SK-N-SH (cell line): ENCODE measurements at regions not wholly inside any gene's neighbourhood (a gene's known extent, or its start where the extent isn't known, plus 50 kb on each side); places are given as distances from the start of the nearest gene placed in this dataset.

ENCODE experiments used
- CTCF ChIA-PET: fragments of 300-600, 350-600 bp; formaldehyde crosslinking; extraction: SDS; loops from one replicate; lab custom pipeline; 2021; lab: Yijun Ruan, JAX
- POLR2A ChIA-PET: fragments of 350-600 bp; sonication (Branson Sonifier 250); formaldehyde crosslinking; extraction: SDS; loops from one replicate; lab custom pipeline; 2020; ENCODE audit warnings: antibody characterized with exemption, inconsistent platforms; lab: Yijun Ruan, JAX
- DNase-seq: peaks from one replicate; pipeline ENCODE4 v3.0.0; 2012
- H2AFZ ChIP-seq: fragments of 200-600 bp; sonication (generic); 2 replicates; pipeline ENCODE4 v1.8.1; 2016; ENCODE audit warnings: antibody characterized with exemption, mild to moderate bottlenecking, low read depth
- H3F3A ChIP-seq: fragments of 200-600 bp; sonication (generic); replicated peaks from 2 replicates; pipeline ENCODE3; 2016; ENCODE audit warnings: antibody characterized with exemption, mild to moderate bottlenecking; ENCODE audit not compliant: insufficient read depth
- H3K27ac ChIP-seq, 2 experiments: fragments of 200-500 bp in 1 of 2; fragments of 200-600 bp in 1 of 2; sonication (Bioruptor generic) in 1 of 2; sonication (generic), shearing (Covaris generic) in 1 of 2; 2 replicates each; pipeline versions ENCODE4 v1.5.1 to v1.6.1; 2014 to 2016; ENCODE audit warnings: low read depth in 2 of 2, inconsistent platforms in 1 of 2, low read length in 1 of 2, mild to moderate bottlenecking in 1 of 2, mixed read lengths in 1 of 2
- H3K27me3 ChIP-seq: fragments of 200-600 bp; sonication (generic), shearing (Covaris generic); 2 replicates; pipeline ENCODE4 v1.6.1; 2016; ENCODE audit warnings: mixed run types; ENCODE audit not compliant: insufficient read depth
- H3K36me3 ChIP-seq, 2 experiments: fragments of 200-500 bp in 1 of 2; fragments of 200-600 bp in 1 of 2; sonication (Bioruptor generic) in 1 of 2; sonication (generic) in 1 of 2; replicated peaks in 1 of 2; 2 replicates each; pipeline versions ENCODE3 to v1.5.1; 2014 to 2016; ENCODE audit warnings: low read length in 1 of 2, mild to moderate bottlenecking in 1 of 2; ENCODE audit not compliant: insufficient read depth in 2 of 2, control insufficient read depth in 1 of 2
- H3K4me1 ChIP-seq, 2 experiments: fragments of 200-500 bp in 1 of 2; fragments of 200-600 bp in 1 of 2; sonication (Bioruptor generic) in 1 of 2; sonication (generic), shearing (Covaris generic) in 1 of 2; 2 replicates each; pipeline versions ENCODE4 v1.5.1 to v1.6.1; 2014 to 2016; ENCODE audit warnings: low read depth in 1 of 2, low read length in 1 of 2, mixed run types in 1 of 2; ENCODE audit not compliant: insufficient read depth in 2 of 2, control insufficient read depth in 1 of 2
- H3K4me2 ChIP-seq: fragments of 200-600 bp; sonication (generic), shearing (Covaris generic); 2 replicates; pipeline ENCODE4 v1.6.1; 2017; ENCODE audit warnings: mixed run types
- H3K4me3 ChIP-seq, 2 experiments: fragments of 200-500 bp in 1 of 2; fragments of 200-600 bp in 1 of 2; sonication (Bioruptor generic) in 1 of 2; sonication (generic), shearing (Covaris generic) in 1 of 2; 2 replicates each; pipeline versions ENCODE4 v1.5.1 to v1.8.1; 2014 to 2016; ENCODE audit warnings: low read depth in 2 of 2, inconsistent platforms in 1 of 2, low read length in 1 of 2, mild to moderate bottlenecking in 1 of 2, mixed read lengths in 1 of 2, moderate library complexity in 1 of 2
- H3K79me2 ChIP-seq: fragments of 200-600 bp; sonication (generic); 2 replicates; pipeline ENCODE4 v1.8.1; 2017; ENCODE audit warnings: mild to moderate bottlenecking; ENCODE audit not compliant: insufficient read depth
- H3K9ac ChIP-seq: fragments of 200-600 bp; sonication (generic); 2 replicates; pipeline ENCODE4 v1.6.1; 2017; ENCODE audit warnings: mixed run types
- H3K9me2 ChIP-seq: fragments of 200-600 bp; sonication (generic); 2 replicates; pipeline ENCODE4 v1.6.1; 2017; ENCODE audit warnings: mixed run types
- H3K9me3 ChIP-seq: fragments of 200-600 bp; sonication (generic); 2 replicates; pipeline ENCODE4 v1.6.1; 2017; ENCODE audit warnings: mixed run types, mild to moderate bottlenecking, moderate library complexity
- H4K20me1 ChIP-seq: fragments of 200-600 bp; sonication (generic); 2 replicates; pipeline ENCODE4 v1.6.1; 2017; ENCODE audit warnings: mild to moderate bottlenecking, mixed run types; ENCODE audit not compliant: insufficient read depth
- EZH2phosphoT487 ChIP-seq: fragments of 200-600 bp; sonication (generic); IDR thresholded peaks from 2 replicates; pipeline ENCODE4 v1.6.1; 2017; ENCODE audit warnings: low read depth, mixed run types, mild to moderate bottlenecking, antibody characterized with exemption, moderate library complexity, borderline replicate concordance
- GABPA ChIP-seq: IDR thresholded peaks from 2 replicates; pipeline ENCODE4 v1.4.0; 2012; ENCODE audit warnings: low read depth, mild to moderate bottlenecking
- JUND ChIP-seq: IDR thresholded peaks from 2 replicates; pipeline ENCODE4 v1.4.0; 2012
- MXI1 ChIP-seq: IDR thresholded peaks from 2 replicates; pipeline ENCODE4 v1.6.1; 2012; ENCODE audit warnings: mild to moderate bottlenecking, low read depth, low read length, improper control_type of control experiment
- NFIC ChIP-seq: IDR thresholded peaks from 2 replicates; pipeline ENCODE4 v1.4.0; 2012; ENCODE audit warnings: borderline replicate concordance
- NRF1 ChIP-seq: IDR thresholded peaks from 2 replicates; pipeline ENCODE4 v1.6.1; 2012; ENCODE audit warnings: low read depth, mild to moderate bottlenecking, low read length
- POLR2AphosphoS5 ChIP-seq: IDR thresholded peaks from 2 replicates; pipeline ENCODE4 v1.6.1; 2012; ENCODE audit warnings: low read depth, low read length
- RCOR1 ChIP-seq: fragments of 150-350 bp; IDR thresholded peaks from 2 replicates; pipeline ENCODE4 v1.6.1; 2017; ENCODE audit warnings: antibody characterized with exemption, low read length
- RXRA ChIP-seq: IDR thresholded peaks from 2 replicates; pipeline ENCODE4 v1.4.0; 2012; ENCODE audit warnings: low read depth, mild to moderate bottlenecking, borderline replicate concordance
- SMC3 ChIP-seq: IDR thresholded peaks from 2 replicates; pipeline ENCODE4 v1.6.1; 2012; ENCODE audit warnings: low read depth, low read length, improper control_type of control experiment
- TCF12 ChIP-seq: IDR thresholded peaks from 2 replicates; pipeline ENCODE4 v1.4.0; 2012
- TEAD4 ChIP-seq: IDR thresholded peaks from 2 replicates; pipeline ENCODE4 v1.4.0; 2012; ENCODE audit warnings: mild to moderate bottlenecking, borderline replicate concordance; ENCODE audit not compliant: insufficient read depth
- YY1 ChIP-seq: IDR thresholded peaks from 2 replicates; pipeline ENCODE4 v1.4.0; 2012; ENCODE audit warnings: low read depth, mild to moderate bottlenecking
- WGBS: methylation state at CpG from one replicate; pipeline ENCODE4 v1.1.6; 2017; ENCODE audit warnings: low lambda C conversion rate; 5-methylcytosine and 5-hydroxymethylcytosine counted together
- TF ChIP-seq, protein P1 (sequence below): fragments of 200-600 bp; sonication (generic); IDR thresholded peaks from 2 replicates; pipeline ENCODE4 v1.6.1; 2017; ENCODE audit warnings: antibody characterized with exemption, mild to moderate bottlenecking, moderate library complexity
- TF ChIP-seq, protein P2 (sequence below): IDR thresholded peaks from 2 replicates; pipeline ENCODE4; 2012
- TF ChIP-seq, protein P3 (sequence below): IDR thresholded peaks from 2 replicates; pipeline ENCODE4 v1.6.1; 2012; ENCODE audit warnings: mild to moderate bottlenecking, low read depth, low read length, moderate library complexity
- TF ChIP-seq, protein P4 (sequence below): fragments of 150-350 bp; IDR thresholded peaks from 2 replicates; pipeline ENCODE4 v1.6.1; 2017; ENCODE audit warnings: antibody characterized with exemption, low read length, low read depth, borderline replicate concordance
- TF ChIP-seq, protein P5 (sequence below): fragments of 150-350 bp; IDR thresholded peaks from 2 replicates; pipeline ENCODE4 v1.6.1; 2016; ENCODE audit warnings: mild to moderate bottlenecking, low read depth, low read length

DNA sequence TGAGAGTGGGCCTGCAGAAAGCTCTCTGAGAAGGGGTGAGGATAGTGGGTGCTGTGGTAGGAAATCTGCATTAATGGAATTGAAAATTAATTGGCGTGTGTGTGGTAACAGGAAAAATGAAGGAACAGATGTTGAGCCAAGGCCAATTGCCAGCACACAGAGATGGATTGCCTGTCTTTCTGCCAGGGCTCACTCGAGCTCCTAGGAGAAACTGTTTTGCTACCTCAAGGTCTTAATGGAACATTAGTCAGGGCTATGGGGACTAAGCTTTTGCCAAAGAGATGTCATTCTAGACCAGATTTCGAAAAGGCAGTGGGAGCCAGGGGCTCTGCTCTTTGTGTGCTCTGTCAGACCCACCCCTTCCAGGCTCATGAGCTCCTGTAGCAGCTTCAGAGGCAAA, 124.0 kb upstream of the EFNA5 start:
- DNase-seq = no peak
- TF ChIP-seq TEAD4 (no peak), NFIC (no peak), YY1 (no peak)
- TF ChIP-seq, protein P1, sequence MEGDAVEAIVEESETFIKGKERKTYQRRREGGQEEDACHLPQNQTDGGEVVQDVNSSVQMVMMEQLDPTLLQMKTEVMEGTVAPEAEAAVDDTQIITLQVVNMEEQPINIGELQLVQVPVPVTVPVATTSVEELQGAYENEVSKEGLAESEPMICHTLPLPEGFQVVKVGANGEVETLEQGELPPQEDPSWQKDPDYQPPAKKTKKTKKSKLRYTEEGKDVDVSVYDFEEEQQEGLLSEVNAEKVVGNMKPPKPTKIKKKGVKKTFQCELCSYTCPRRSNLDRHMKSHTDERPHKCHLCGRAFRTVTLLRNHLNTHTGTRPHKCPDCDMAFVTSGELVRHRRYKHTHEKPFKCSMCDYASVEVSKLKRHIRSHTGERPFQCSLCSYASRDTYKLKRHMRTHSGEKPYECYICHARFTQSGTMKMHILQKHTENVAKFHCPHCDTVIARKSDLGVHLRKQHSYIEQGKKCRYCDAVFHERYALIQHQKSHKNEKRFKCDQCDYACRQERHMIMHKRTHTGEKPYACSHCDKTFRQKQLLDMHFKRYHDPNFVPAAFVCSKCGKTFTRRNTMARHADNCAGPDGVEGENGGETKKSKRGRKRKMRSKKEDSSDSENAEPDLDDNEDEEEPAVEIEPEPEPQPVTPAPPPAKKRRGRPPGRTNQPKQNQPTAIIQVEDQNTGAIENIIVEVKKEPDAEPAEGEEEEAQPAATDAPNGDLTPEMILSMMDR = no peak
- H2AFZ ChIP-seq = no peak overlapping the region
- H3F3A ChIP-seq = no peaks in the 10 kb centered on the region
- WGBS = 55% methylated on average over 3 of the region's 3 CpGs
- no peaks in the 10 kb centered on the region for H3K9me2 ChIP-seq
- no peaks in the 10 kb centered on the region for H3K36me3 ChIP-seq
- H3K4me1 ChIP-seq = peaks cover 0 to 5% of the 10 kb centered on the region in 2 experiments; a peak in 1 of 4 replicates
- CTCF ChIA-PET = no interaction called here
- no peak overlapping the region for H3K4me2 ChIP-seq
- no peaks in the 10 kb centered on the region for H3K27me3 ChIP-seq
- no peak overlapping the region for H3K27ac ChIP-seq
- H3K9me3 ChIP-seq = no peaks in the 10 kb centered on the region
- H3K4me3 ChIP-seq = no peak overlapping the region
- no peak overlapping the region for H3K9ac ChIP-seq
- H3K79me2 ChIP-seq = no peaks in the 10 kb centered on the region
- H4K20me1 ChIP-seq = no peaks in the 10 kb centered on the region
- POLR2A ChIA-PET = no interaction called here

DNA sequence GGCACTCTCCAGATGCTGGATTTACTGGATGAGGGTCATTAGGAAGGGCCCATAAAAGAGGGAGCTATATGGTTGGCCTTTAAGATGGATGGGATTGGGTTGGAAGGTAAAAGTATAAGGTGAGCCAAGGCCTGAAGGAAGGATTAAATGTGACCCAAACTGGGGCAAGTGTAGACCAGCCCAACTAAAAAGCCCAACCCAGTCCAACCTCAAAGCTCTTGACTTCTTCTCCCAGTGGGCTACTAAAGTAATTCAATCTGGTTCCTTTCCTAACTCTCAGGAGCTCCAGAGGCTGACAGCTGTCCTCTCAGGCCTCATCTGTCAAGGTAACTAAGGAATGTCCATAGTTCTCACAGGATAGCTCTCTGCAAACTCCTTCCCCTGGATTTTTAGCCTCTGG, 122.2 kb upstream of the EFNA5 start:
- DNase-seq = no peak
- ChIA-PET CTCF (no interaction called here), POLR2A (no interaction called here)
- no peaks in the 10 kb centered on the region for H3F3A ChIP-seq
- H3K9me2 ChIP-seq = no peaks in the 10 kb centered on the region
- no peaks in the 10 kb centered on the region for H4K20me1 ChIP-seq
- no peak overlapping the region for H3K4me2 ChIP-seq
- no peaks in the 10 kb centered on the region for H3K9me3 ChIP-seq
- H2AFZ ChIP-seq = no peak overlapping the region
- H3K36me3 ChIP-seq = no peaks in the 10 kb centered on the region
- H3K4me3 ChIP-seq = no peak overlapping the region
- no peaks in the 10 kb centered on the region for H3K27me3 ChIP-seq
- H3K27ac ChIP-seq = no peak overlapping the region
- no peak overlapping the region for H3K9ac ChIP-seq
- peaks cover 0 to 2% of the 10 kb centered on the region in 2 experiments; a peak in 1 of 4 replicates for H3K4me1 ChIP-seq
- H3K79me2 ChIP-seq = no peaks in the 10 kb centered on the region
- TF ChIP-seq MXI1 (no peak), JUND (no peak), POLR2AphosphoS5 (no peak), SMC3 (no peak), RCOR1 (no peak), YY1 (no peak), RXRA (no peak), TCF12 (no peak), NRF1 (no peak), GABPA (no peak), EZH2phosphoT487 (no peak)
- TF ChIP-seq, protein P2, sequence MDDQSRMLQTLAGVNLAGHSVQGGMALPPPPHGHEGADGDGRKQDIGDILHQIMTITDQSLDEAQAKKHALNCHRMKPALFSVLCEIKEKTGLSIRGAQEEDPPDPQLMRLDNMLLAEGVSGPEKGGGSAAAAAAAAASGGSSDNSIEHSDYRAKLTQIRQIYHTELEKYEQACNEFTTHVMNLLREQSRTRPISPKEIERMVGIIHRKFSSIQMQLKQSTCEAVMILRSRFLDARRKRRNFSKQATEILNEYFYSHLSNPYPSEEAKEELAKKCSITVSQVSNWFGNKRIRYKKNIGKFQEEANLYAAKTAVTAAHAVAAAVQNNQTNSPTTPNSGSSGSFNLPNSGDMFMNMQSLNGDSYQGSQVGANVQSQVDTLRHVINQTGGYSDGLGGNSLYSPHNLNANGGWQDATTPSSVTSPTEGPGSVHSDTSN = no peak
- TF ChIP-seq, protein P3, sequence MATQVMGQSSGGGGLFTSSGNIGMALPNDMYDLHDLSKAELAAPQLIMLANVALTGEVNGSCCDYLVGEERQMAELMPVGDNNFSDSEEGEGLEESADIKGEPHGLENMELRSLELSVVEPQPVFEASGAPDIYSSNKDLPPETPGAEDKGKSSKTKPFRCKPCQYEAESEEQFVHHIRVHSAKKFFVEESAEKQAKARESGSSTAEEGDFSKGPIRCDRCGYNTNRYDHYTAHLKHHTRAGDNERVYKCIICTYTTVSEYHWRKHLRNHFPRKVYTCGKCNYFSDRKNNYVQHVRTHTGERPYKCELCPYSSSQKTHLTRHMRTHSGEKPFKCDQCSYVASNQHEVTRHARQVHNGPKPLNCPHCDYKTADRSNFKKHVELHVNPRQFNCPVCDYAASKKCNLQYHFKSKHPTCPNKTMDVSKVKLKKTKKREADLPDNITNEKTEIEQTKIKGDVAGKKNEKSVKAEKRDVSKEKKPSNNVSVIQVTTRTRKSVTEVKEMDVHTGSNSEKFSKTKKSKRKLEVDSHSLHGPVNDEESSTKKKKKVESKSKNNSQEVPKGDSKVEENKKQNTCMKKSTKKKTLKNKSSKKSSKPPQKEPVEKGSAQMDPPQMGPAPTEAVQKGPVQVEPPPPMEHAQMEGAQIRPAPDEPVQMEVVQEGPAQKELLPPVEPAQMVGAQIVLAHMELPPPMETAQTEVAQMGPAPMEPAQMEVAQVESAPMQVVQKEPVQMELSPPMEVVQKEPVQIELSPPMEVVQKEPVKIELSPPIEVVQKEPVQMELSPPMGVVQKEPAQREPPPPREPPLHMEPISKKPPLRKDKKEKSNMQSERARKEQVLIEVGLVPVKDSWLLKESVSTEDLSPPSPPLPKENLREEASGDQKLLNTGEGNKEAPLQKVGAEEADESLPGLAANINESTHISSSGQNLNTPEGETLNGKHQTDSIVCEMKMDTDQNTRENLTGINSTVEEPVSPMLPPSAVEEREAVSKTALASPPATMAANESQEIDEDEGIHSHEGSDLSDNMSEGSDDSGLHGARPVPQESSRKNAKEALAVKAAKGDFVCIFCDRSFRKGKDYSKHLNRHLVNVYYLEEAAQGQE = no peak
- TF ChIP-seq, protein P1 = no peak
- TF ChIP-seq, protein P4, sequence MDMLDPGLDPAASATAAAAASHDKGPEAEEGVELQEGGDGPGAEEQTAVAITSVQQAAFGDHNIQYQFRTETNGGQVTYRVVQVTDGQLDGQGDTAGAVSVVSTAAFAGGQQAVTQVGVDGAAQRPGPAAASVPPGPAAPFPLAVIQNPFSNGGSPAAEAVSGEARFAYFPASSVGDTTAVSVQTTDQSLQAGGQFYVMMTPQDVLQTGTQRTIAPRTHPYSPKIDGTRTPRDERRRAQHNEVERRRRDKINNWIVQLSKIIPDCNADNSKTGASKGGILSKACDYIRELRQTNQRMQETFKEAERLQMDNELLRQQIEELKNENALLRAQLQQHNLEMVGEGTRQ = no peak
- TF ChIP-seq, protein P5, sequence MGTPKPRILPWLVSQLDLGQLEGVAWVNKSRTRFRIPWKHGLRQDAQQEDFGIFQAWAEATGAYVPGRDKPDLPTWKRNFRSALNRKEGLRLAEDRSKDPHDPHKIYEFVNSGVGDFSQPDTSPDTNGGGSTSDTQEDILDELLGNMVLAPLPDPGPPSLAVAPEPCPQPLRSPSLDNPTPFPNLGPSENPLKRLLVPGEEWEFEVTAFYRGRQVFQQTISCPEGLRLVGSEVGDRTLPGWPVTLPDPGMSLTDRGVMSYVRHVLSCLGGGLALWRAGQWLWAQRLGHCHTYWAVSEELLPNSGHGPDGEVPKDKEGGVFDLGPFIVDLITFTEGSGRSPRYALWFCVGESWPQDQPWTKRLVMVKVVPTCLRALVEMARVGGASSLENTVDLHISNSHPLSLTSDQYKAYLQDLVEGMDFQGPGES = no peak
